CD4-positive, alpha-beta T cell treated with Interleukin-17A for 1 hour (primary cell): ENCODE measurements at regions not wholly inside any gene's neighbourhood (a gene's known extent, or its start where the extent isn't known, plus 50 kb on each side); places are given as distances from the start of the nearest gene placed in this dataset.
"Not testable (repeated sequence)": the region's sequence is repeated elsewhere in the genome, so short reads cannot be mapped to it uniquely, and the experiment has no call there.

Experiments
- DNase-seq: peaks from one replicate; pipeline ENCODE4 v3.0.0-alpha.2; 2020

DNA sequence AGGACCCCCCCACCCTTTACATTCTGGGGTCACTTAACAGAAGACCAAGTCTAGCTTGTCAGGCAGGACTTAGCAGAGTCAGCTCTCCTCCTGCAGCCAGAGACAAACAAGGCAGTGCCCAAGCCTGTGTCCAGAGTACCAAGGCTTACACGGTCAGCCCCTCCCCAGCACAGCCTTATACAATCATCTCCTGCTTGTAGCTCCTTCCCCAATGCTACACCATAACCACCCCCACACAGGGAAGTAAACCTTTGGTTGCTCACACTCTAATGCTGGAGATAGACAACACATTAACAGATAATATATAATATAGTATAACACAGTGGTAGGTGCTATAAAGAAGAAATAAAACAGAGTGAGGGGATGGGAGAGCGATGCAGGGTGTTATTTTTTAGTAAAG lies 175.4 kb upstream of the PWP1 start:
- no peak for DNase-seq

DNA sequence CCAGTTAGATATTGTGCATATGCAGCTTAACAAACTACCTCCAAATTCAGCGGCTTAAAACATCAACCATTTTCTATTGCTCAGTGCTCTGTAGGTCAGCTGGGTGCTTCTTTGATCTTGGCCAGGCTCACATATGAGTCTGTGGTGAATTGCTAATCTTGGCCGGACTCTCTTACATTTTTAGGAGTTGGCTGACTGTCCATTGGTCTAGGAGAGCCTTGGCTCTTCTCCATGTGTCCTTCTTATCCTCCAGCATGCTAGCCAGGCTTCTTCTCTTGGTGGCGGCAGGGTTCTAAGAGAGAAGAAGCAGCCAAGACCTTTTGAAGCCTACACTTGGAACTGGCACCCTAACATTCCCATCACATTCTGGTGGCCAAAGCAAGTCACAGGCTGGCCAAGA lies 174.3 kb upstream of the PWP1 start:
- no peak for DNase-seq

DNA sequence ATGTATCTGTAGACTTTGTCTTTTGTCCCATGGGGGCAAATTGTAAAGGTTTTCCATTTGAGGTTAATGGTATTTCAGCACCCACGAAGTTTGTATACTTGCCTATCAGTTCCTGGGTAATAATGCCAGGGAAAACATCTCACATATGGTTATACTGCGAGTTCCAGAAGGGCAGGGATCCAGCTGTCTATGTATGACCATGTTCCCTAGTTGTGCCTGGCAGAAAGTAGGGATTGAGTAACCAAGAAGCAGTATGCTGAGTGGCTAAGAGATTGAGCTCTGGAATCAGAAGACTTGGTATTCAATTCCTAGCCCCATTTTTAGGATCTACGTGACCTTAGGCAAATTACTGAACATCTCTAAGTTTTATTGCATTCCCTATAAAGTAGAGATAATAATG lies 173.2 kb upstream of the PWP1 start:
- no peak for DNase-seq

DNA sequence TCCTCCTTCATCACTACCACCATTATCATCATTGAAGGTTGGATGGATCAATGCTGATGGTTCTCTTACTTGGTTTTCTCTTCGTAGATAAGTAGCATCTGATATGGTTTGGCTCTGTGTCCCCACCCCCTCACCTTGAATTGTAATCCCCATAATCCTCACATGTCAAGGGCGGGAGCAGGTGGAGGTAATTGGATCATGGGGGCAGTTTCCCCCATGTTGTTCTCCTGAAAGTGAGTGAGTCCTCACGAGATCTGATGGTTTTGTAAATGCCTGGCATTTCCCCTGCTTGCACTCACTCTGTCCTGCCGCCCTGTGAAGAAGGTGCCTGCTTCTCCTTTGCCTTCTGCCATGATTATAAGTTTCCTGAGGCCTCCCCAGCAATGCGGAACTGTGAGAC lies 172.4 kb upstream of the PWP1 start:
- no peak for DNase-seq

DNA sequence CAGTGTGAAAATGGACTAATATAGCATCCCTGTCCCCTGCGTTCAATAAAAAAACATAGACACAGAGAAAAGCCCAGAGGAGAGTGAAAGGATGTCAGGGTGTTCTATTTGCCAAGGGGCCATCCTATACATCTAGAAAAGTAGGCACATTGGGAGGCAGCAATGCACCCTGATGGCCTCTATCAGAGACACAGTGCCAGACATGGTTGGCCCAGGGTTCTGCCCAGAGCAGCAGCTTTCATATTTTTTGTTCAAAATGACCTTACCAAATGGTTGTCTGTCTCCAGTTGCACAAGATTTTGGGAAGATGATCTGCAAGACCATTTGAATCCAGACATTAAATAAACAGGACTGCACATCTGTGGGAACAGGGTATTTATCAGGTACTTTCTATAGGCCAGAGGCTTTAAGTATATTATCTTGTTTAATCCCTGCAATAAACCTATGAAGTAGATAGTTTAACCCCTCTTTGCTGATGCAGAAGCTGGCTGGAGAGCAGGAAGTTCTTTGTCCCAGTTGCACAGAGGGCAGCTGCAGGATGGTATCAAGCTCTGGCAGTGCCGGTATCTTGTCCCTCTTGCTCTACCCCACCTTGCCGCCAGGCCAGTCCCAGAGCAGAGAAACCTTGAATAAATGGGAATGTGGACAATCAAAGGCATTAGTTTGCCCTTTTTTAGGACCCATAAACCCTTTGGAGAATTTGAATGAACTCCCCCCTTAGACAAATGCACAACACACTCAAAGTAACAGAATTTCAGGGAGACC lies 171.8 kb upstream of the PWP1 start:
- DNase-seq = no peak

DNA sequence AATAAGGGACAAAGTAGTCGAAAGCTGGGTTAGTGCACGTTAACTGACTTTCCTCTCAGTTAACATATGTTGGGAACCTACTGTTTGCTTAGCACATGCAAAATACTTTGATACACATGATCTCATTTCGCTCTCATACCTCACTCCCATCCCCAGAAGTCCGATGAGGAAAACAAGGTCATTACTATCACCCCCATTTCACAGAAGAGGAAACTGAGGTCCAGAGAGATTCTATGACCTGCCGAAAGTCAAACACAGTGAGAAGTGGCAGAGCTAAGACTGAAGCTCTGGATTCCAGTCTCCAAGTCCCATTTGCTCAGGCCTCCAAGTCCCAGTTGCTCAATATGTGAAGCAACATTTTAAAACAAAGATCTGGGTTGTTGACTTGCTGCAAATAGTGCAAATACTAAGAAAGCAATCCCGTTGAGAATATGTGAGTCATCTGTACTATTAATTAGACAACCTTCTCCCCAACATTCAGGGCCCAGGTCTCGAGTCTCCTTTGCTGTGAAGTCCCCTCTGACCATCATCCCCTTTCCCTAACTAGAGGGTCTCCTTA lies 170.6 kb upstream of the PWP1 start:
- no peak for DNase-seq

DNA sequence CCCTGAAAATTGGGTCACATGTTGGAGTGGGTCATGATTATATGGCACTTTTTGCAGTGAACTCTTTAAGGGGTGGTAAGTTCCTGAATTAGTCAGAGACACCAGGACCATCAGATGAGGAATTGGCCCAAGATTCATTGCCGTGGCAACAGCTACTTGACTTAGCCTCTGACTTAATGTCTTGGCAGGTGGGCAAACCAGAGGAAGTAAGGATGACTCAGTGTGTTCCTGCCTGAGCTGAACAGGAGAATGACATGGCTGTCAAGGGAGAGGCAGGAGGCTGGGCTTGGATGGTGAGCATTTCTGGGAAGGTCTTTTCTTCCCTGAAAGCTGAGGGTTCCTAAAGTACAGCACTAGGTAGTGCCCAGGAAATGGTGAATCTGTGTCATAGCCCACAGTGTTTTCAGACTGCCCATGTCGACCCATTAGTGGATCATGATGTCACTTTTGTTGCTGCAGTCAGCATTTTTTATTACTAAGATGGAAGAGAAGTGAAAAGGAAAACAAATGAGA lies 170.1 kb upstream of the PWP1 start:
- DNase-seq = no peak

DNA sequence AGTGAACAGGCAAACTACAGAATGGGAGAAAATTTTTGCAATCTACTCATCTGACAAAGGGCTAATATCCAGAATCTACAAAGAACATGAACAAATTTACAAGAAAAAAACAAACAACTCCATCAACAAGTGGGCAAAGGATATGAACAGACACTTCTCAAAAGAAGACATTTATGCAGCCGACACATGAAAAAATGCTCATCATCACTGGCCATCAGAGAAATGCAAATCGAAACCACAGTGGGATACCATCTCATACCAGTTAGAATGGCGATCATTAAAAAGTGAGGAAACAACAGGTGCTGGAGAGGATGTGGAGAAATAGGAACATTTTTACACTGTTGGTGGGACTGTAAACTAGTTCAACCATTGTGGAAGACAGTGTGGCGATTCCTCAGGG lies 167.8 kb upstream of the PWP1 start:
- not testable (repeated sequence) for DNase-seq

DNA sequence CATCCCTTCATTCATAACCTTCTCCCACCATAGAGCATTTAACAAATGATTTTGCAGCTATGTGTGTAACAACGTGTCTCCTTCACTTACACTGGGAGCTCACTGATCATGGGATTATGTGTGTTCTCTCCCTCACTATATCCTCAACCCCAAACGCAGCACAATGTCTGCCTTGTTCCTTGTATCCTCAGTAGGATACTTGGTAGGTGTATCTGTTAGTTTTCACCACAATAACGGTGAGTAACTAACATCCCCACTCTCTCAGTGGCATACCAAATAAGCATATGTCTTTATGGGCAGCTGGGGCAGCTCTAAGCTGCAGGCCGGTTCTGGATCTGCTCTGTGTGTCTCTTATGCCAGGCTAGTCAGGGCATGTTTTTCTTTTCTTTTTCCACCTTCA lies 166.7 kb upstream of the PWP1 start:
- no peak for DNase-seq

DNA sequence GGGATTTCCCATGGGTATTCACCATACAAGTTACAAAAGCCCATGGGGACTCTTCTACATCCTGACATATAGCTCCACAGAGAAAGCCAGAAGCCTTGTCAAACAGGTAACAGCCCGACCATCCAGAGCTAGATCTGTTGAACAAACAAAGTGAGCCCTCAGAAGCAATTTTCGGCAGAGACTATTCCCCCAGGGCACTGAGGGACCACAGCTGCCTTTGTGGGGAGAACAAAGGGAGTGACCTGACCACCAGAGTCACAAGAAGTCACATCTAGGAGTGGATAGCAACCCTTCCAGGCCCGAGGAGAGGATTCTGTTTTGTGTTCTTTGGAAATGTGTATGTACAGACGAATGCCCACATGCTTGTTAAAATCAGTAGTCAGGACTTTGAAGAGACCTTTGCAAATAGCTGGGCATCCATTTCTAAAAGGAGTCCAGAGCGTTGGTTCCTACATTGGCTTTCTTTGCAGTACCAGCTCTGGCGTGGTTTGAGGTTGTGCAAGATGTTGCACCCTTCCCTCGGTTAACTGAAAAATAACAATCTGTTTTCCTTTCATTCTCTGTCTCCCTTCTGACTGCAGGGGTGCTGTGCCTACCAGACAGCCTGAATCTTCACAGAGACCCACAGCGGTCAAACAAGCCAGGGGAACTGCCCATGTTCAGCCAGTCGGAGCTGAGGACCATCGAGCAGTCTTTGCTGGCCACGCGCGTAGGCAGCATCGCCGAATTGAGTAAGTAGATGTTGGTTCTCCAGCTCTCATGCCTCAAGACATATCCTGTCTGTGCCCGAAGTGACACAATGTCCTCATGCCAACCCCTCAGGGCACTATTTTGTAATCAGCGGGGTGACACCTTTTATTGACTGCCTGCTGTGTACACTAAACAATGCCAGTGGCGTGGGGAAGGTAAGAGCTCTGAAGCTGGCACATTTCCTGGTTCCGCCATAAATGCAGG lies 165.4 kb upstream of the PWP1 start:
- DNase-seq = no peak

DNA sequence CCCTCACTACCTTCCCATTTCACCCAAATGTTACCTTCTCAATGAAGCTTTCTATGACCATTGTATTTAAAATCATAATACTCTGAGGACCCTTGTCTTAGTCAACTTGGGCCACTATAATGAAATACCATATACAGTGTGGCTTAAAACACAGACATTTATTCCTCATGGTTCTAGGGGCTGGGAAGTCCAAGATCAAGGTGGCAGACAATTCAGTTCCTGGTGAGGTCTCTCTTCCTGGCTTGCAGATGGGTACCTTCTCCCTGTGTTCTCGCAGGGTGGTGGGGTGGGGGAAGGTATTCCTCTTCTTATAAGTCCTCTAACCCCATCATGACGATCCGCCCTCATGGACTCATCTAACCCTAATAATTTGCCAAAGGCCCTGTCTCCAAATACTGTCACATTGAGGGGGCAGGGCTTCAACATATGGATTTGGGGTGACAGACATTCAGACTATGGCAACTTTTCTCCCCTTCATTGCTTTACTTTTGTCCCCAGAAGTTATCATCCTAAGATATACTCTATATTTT lies 163.7 kb upstream of the PWP1 start:
- no peak for DNase-seq

DNA sequence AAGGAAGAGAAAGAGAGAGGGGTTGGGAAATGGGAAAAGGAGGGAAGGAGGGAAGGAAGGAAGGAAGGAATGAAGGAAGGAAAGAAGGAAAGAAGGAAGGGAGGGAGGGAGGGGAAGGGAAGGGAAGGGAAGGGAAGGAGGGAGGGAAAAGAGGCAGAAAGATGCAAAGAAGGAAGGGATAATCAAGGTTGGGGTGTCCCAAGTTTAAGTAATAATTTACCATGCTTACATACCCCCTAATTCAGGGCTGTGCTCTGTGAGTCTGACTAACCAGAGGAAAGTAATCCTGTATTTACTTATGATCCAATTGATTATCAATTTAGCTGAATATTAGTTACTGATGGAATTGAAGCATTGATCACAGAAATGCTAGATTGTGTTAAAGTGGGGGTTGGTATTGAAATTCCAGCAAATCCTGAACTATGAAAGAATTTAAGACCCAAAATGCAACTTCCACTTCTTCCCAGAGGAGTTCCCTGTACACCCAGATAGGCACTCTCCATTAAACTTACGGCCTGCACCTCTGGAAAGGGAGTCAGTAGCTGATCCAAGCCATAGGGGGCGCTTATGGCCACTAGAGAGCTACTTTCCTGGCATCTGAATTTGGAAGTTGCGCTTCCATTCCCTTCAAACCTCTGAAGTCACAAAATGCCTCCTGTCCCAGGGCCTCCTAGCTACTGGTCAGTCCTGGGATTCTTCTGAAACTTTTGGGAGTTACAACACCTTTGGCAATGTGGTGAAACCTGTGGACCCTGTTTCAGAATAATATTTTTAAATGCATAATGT lies 162.7 kb upstream of the PWP1 start:
- no peak for DNase-seq

DNA sequence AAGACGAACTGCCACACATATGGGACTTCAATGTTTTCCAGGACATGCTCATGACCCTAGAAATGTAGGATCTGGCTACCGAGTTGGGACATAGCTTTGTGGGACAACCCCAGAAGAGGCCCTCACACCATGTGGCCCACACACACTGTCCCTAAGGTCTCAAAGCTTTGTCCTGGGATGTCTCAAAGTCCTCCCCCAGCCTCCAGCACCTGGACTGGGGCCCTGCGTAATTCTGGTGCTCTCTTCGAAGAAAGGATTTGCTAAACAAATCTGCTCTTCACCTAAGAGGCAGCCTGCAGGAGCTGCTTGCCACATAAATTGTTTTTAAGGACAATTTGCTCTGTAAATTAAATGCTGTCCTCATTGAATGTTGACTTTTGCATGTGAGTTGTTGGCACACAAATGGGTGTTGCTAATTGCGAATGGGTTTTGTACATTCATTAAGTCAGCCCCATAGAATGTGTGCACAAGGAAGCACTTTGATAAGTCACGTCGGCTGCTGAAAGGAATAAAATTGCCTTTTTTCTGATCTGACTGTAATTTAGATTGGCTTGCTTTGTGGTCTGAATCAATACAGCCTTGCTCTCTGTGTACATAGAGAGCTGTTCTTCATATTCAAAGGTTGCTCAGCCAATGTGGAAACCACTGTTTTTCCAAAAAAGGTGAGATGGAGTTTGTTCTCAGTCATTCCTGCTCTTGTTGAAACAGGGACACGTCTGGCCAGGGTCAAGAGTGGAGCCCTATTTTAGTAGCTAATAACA lies 161.6 kb upstream of the PWP1 start:
- no peak for DNase-seq

DNA sequence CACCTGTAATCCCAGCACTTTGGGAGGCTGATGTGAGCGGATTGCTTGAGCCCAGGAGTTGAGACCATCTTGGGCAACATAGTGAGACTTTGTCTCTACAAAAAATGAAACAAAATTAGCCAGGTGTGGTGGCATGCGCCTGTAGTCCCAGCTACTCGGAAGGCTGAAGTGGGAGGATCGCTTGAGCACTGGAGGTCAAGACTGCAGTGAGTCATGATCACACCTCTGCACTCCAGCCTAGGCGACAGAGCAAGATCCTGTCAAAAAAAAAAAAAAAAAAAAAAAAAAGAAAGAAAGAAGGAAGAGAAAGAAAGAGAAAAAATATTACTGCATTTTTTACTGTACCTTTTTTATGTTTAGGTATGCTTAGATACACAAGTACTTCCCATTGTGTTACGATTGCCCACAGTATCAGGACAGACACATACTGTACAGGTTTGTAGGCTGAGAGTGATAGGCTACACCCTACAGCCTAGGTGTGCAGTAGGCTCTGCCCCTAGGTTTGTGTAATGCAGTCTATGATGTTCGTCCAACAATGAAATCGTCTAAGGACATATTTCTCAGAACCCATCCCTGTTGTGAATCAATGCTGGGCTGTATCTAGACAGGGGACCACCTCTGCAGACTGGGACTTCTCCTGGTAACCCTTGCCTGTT lies 160.4 kb upstream of the PWP1 start:
- DNase-seq = no peak

DNA sequence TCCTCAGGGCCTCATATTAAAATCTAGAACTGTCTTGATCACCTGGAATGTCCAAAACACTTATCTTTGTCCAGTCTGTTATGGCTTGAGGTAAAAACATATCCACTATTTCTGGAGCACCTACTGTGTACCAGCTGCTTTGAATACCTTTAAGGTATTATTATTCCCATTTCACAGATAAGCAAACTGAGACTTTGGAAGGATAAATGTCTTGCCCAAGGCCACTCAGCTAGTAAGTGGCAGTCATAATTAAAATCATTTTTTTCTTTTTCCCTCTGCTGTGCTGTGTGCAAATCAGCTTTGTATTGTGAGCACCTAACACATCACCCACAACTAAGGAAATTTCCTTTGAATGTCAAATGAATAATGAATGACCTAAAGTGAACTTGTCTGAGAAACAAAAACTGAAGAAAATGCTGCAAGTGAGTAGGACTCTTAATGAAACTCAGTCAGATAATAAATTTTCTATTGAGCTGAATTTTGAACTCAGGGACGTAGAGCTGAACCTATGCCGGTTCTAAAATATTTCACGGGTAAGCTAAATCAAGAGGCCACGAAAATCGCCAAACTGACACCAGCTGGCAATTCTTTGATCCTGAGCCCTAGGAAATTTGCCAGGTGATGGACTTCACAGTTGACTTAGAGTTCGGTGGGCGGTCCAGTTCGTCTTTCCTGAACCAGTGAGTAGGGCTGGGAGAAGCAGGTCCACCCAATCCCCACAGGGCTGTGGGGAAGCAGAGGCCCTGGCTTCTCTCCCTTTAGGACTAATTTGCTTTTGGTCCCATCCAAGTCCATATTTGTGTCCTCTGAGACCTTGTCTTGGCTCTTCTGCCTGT lies 159.7 kb upstream of the PWP1 start:
- DNase-seq = no peak

DNA sequence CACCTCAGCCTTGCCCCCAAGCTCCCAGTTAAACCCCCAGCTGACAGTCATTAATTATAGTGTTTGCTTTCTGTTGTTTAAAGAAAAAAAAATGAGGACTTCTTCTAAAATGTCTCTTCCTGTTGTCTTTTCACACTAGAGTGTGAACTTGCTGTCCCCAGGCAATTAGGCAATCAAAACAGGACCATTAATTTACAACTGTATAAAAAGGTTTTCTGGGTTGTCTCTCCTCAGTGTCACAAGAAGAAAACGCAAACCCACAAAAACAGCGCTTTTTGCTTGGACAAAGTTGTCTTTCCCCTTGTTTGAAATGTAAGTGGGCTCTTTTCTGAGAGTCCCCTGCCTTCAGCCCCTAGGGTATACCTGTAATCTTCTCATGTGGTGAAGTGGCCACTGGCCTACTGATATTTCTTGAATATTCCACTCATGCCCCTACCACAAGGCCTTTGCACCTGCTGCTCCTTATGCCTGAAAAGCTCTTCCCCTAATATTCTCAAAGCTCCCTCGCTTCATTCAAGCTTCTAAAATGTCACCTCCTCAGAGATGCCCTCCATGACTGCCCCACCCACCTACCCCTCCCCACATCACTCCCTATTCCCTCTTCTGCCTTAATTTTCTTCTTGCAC lies 158.9 kb upstream of the PWP1 start:
- DNase-seq = no peak

DNA sequence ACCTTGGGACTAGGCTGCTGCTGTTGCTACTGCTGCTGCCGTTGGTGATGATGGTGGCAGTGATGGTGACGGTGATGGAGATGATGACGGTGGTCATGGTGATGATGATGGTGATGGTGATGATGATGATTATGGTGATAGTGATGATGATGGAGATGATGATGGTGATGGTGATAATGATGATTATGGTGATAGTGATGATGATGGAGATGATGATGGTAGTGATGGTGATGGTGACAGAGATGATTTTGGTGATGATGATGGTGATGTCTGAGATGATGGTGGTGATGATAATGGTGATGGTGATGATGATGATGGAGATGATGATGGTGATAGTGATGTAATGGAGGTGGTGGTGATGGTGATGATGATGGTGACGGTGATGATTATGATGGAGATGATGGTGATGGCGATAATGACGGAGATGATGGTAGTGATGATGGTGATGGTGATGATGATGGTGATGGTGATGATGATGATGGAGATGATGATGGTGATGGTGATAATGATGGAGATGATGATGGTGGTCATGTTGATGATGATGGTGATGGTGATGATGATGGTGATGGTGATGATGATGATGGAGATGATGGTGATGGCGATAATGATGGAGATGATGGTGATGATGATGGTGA lies 156.8 kb upstream of the PWP1 start:
- no peak for DNase-seq

DNA sequence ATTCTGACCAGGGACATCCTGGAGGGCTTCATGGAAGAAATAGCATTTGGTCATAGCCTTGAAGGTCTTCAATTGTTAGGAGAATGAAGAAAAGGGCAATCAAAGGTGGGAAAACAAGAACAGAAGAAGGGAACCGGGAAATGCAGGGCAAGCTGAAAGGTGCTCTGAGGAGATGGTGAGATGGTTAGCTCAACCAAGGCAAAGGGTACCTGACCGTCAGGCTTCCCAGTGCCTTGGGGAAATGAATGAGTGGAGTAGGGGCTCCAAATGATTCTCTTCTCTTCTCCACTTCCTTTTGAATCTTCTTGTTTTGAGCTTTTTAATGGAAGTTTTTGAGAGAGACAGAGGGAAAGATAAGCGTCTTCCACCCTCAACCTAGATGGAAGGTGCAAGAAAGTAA lies 155.6 kb upstream of the PWP1 start:
- DNase-seq = no peak

DNA sequence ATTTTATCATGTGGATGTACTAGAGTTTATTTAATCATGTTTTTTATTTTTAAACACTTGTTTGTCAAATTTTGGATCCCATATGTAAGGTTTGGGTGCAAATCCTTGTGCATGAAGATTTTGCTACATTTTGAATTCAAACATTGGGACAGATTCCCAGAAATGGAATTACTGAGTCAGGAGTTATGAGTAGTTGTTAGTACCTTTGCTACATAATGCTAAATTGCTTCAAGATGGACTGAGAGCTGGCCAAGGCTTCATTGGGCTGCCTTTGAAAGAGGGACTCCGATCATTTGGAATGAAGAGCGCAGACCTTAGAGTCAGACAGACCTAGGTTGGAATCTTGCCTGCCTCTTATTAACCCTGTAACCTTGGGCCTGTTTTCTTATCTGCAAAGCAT lies 154.9 kb upstream of the PWP1 start:
- DNase-seq = no peak
